ENCODE measurements at regions not wholly inside any gene's neighbourhood (a gene's known extent, or its start where the extent isn't known, plus 50 kb on each side); places are given as distances from the start of the nearest gene placed in this dataset.

- H3K4me3 ChIP-seq (ENCODE audit: low read depth in 1 of 2, low read length in 1 of 2): no peak overlapping the region
- no peaks in the 10 kb centered on the region for H3K4me1 ChIP-seq (ENCODE audit: control insufficient read depth in 1 of 2, insufficient read depth in 1 of 2, low read depth in 1 of 2, low read length in 1 of 2)
- H3K27me3 ChIP-seq: peaks cover 9% of the 10 kb centered on the region
- TF ChIP-seq CTCF (IDR thresholded peaks at IDR 0.05): no peak
- no peaks in the 10 kb centered on the region for H3K36me3 ChIP-seq
- H3K9me3 ChIP-seq: no peaks in the 10 kb centered on the region
- H3K27ac ChIP-seq: no peak overlapping the region
Measured at GRCh38 chr20:56981301-56981700, 285.1 kb downstream of the BMP7 start.

GRCh38 chr20:56983813-56984212, 282.6 kb downstream of the BMP7 start:
- H3K4me3 ChIP-seq (ENCODE audit: low read depth in 1 of 2, low read length in 1 of 2): no peak overlapping the region
- no peaks in the 10 kb centered on the region for H3K9me3 ChIP-seq
- no peaks in the 10 kb centered on the region for H3K4me1 ChIP-seq (ENCODE audit: control insufficient read depth in 1 of 2, insufficient read depth in 1 of 2, low read depth in 1 of 2, low read length in 1 of 2)
- TF ChIP-seq CTCF (IDR thresholded peaks at IDR 0.05): no peak
- peaks cover 4% of the 10 kb centered on the region for H3K27me3 ChIP-seq
- H3K27ac ChIP-seq: no peak overlapping the region
- H3K36me3 ChIP-seq: no peaks in the 10 kb centered on the region

GRCh38 chr20:56985066-56985685, 281.3 kb downstream of the BMP7 start:
- Histone ChIP-seq H3K4me1 (ENCODE audit: control insufficient read depth in 1 of 2, insufficient read depth in 1 of 2, low read depth in 1 of 2, low read length in 1 of 2) (no peaks in the 10 kb centered on the region), H3K4me3 (ENCODE audit: low read depth in 1 of 2, low read length in 1 of 2) (no peak overlapping the region), H3K36me3 (no peaks in the 10 kb centered on the region), H3K27me3 (peaks cover 4% of the 10 kb centered on the region), H3K9me3 (no peaks in the 10 kb centered on the region), H3K27ac (no peak overlapping the region)
- no peak for TF ChIP-seq CTCF (IDR thresholded peaks at IDR 0.05)

GRCh38 chr20:56986476-56986875, 280.0 kb downstream of the BMP7 start:
- Histone ChIP-seq H3K27ac (no peak overlapping the region), H3K4me1 (ENCODE audit: control insufficient read depth in 1 of 2, insufficient read depth in 1 of 2, low read depth in 1 of 2, low read length in 1 of 2) (no peaks in the 10 kb centered on the region), H3K4me3 (ENCODE audit: low read depth in 1 of 2, low read length in 1 of 2) (no peak overlapping the region), H3K36me3 (no peaks in the 10 kb centered on the region), H3K9me3 (no peaks in the 10 kb centered on the region), H3K27me3 (no peaks in the 10 kb centered on the region)
- no peak for TF ChIP-seq CTCF (IDR thresholded peaks at IDR 0.05)

GRCh38 chr20:56986931-56987720, 279.3 kb downstream of the BMP7 start:
- no peak for TF ChIP-seq CTCF (IDR thresholded peaks at IDR 0.05)
- H3K27me3 ChIP-seq: no peaks in the 10 kb centered on the region
- H3K9me3 ChIP-seq: no peaks in the 10 kb centered on the region
- H3K4me3 ChIP-seq (ENCODE audit: low read depth in 1 of 2, low read length in 1 of 2): no peak overlapping the region
- H3K27ac ChIP-seq: no peak overlapping the region
- H3K4me1 ChIP-seq (ENCODE audit: control insufficient read depth in 1 of 2, insufficient read depth in 1 of 2, low read depth in 1 of 2, low read length in 1 of 2): no peaks in the 10 kb centered on the region
- no peaks in the 10 kb centered on the region for H3K36me3 ChIP-seq
